ENCODE measurements at regions not wholly inside any gene's neighbourhood (a gene's known extent, or its start where the extent isn't known, plus 50 kb on each side); places are given as distances from the start of the nearest gene placed in this dataset.

GRCh38 chr18:37663446-37663845, 97.8 kb upstream of the CELF4 start:
- TF ChIP-seq POLR2A (IDR thresholded peaks at IDR 0.05) (no peak), CTCF (IDR thresholded peaks at IDR 0.05) (no peak)

Data from testis (tissue), 2 donors.